ENCODE measurements at regions not wholly inside any gene's neighbourhood (a gene's known extent, or its start where the extent isn't known, plus 50 kb on each side); places are given as distances from the start of the nearest gene placed in this dataset.

GRCh38 chr20:56865055-56865454, 235.9 kb downstream of the TFAP2C start:
- Histone ChIP-seq H3K9me3 (ENCODE audit: control insufficient read depth, low read length) (no peaks in the 10 kb centered on the region), H3K27ac (ENCODE audit: low read depth, low read length) (no peak overlapping the region), H3K36me3 (ENCODE audit: control insufficient read depth, insufficient read depth, low read length) (no peaks in the 10 kb centered on the region), H3K4me3 (ENCODE audit: low read length) (no peak overlapping the region), H3K27me3 (ENCODE audit: control insufficient read depth, insufficient read depth, low read length, poor library complexity, severe bottlenecking) (peaks cover 9% of the 10 kb centered on the region), H3K4me1 (ENCODE audit: control insufficient read depth, insufficient read depth, low read length) (no peaks in the 10 kb centered on the region), H3K9ac (ENCODE audit: extremely low read depth, low read length, poor library complexity, severe bottlenecking) (no peak overlapping the region)
- no peak for TF ChIP-seq CTCF (conservative IDR thresholded peaks at IDR 0.05)
- H3K4me3 Mint-ChIP-seq, result no peak overlapping the region
- peaks cover 3% of the 10 kb centered on the region for H3K9me3 Mint-ChIP-seq
- 77 to 82% methylated on average over 10 of the region's 10 CpGs for WGBS, 2 experiments (ENCODE audit: insufficient coverage in 1 of 2, insufficient read length in 1 of 2)
- no peak for DNase-seq
- H3K27me3 Mint-ChIP-seq (ENCODE audit: insufficient read depth), result peaks cover 27% of the 10 kb centered on the region
- H3K36me3 Mint-ChIP-seq (ENCODE audit: low read depth), result no peaks in the 10 kb centered on the region
- no peak overlapping the region for H3K27ac Mint-ChIP-seq
- no peaks in the 10 kb centered on the region for H3K4me1 Mint-ChIP-seq

GRCh38 chr20:56867128-56867527, 238.0 kb downstream of the TFAP2C start:
- H3K27me3 Mint-ChIP-seq (ENCODE audit: insufficient read depth), result peaks cover 15% of the 10 kb centered on the region
- no peak overlapping the region for H3K4me3 Mint-ChIP-seq

GRCh38 chr20:56868746-56869145, 239.6 kb downstream of the TFAP2C start:
- Mint-ChIP-seq H3K4me3 (no peak overlapping the region), H3K36me3 (ENCODE audit: low read depth) (no peaks in the 10 kb centered on the region), H3K27me3 (ENCODE audit: insufficient read depth) (peaks cover 17% of the 10 kb centered on the region), H3K4me1 (no peaks in the 10 kb centered on the region), H3K9me3 (peaks cover 3% of the 10 kb centered on the region), H3K27ac (no peak overlapping the region)
- H3K27ac ChIP-seq (ENCODE audit: low read depth, low read length), result no peak overlapping the region
- H3K9me3 ChIP-seq (ENCODE audit: control insufficient read depth, low read length), result no peaks in the 10 kb centered on the region
- H3K27me3 ChIP-seq (ENCODE audit: control insufficient read depth, insufficient read depth, low read length, poor library complexity, severe bottlenecking), result no peaks in the 10 kb centered on the region
- no peak for TF ChIP-seq CTCF (conservative IDR thresholded peaks at IDR 0.05)
- no peak for DNase-seq
- H3K9ac ChIP-seq (ENCODE audit: extremely low read depth, low read length, poor library complexity, severe bottlenecking), result no peak overlapping the region
- no peak overlapping the region for H3K4me3 ChIP-seq (ENCODE audit: low read length)
- H3K4me1 ChIP-seq (ENCODE audit: control insufficient read depth, insufficient read depth, low read length), result no peaks in the 10 kb centered on the region
- WGBS, 2 experiments (ENCODE audit: insufficient coverage in 1 of 2, insufficient read length in 1 of 2), result 90 to 99% methylated on average over 4 of the region's 4 CpGs
- no peaks in the 10 kb centered on the region for H3K36me3 ChIP-seq (ENCODE audit: control insufficient read depth, insufficient read depth, low read length)

More at GRCh38 chr20:56867128-56867527, 238.0 kb downstream of the TFAP2C start:
- Mint-ChIP-seq H3K4me1 (no peaks in the 10 kb centered on the region), H3K36me3 (ENCODE audit: low read depth) (no peaks in the 10 kb centered on the region), H3K9me3 (peaks cover 3% of the 10 kb centered on the region), H3K27ac (no peak overlapping the region)
- Histone ChIP-seq H3K4me1 (ENCODE audit: control insufficient read depth, insufficient read depth, low read length) (no peaks in the 10 kb centered on the region), H3K27ac (ENCODE audit: low read depth, low read length) (no peak overlapping the region), H3K9me3 (ENCODE audit: control insufficient read depth, low read length) (no peaks in the 10 kb centered on the region), H3K4me3 (ENCODE audit: low read length) (no peak overlapping the region), H3K36me3 (ENCODE audit: control insufficient read depth, insufficient read depth, low read length) (no peaks in the 10 kb centered on the region), H3K9ac (ENCODE audit: extremely low read depth, low read length, poor library complexity, severe bottlenecking) (no peak overlapping the region), H3K27me3 (ENCODE audit: control insufficient read depth, insufficient read depth, low read length, poor library complexity, severe bottlenecking) (no peaks in the 10 kb centered on the region)
- DNase-seq, result no peak
- TF ChIP-seq CTCF (conservative IDR thresholded peaks at IDR 0.05), result peak; percentile 41
- 80 to 85% methylated on average over 4 of the region's 4 CpGs for WGBS, 2 experiments (ENCODE audit: insufficient coverage in 1 of 2, insufficient read length in 1 of 2)

Measured in endodermal cell (in vitro differentiated cells).